CD8-positive, alpha-beta memory T cell (primary cell): ENCODE measurements at regions not wholly inside any gene's neighbourhood (a gene's known extent, or its start where the extent isn't known, plus 50 kb on each side); places are given as distances from the start of the nearest gene placed in this dataset.

Experiments used
- CTCF ChIA-PET: fragments of 350-600 bp; sonication (Branson Sonifier 250); formaldehyde crosslinking; loops from one replicate; lab custom pipeline; 2021; ENCODE audit warnings: antibody characterized with exemption; lab: Charles Lee
- POLR2A ChIA-PET: fragments of 350-600 bp; sonication (Branson Sonifier 250); formaldehyde crosslinking; loops from one replicate; lab custom pipeline; 2021; ENCODE audit warnings: antibody characterized with exemption; lab: Charles Lee
- DNase-seq, 5 donors: peaks; one replicate each; pipeline versions ENCODE4 v3.0.0 to v3.0.0-alpha.2; 2020 to 2022; ENCODE audit warnings: mixed read lengths in 1 of 5
- H3K27ac ChIP-seq: one replicate; pipeline ENCODE4 v1.7.0; 2013; ENCODE audit warnings: low read depth, mild to moderate bottlenecking, low read length, moderate library complexity
- H3K27me3 ChIP-seq: 2 replicates; pipeline ENCODE4 v1.7.0; 2013; ENCODE audit warnings: low read length, mild to moderate bottlenecking; ENCODE audit not compliant: insufficient read depth, poor library complexity, severe bottlenecking
- H3K36me3 ChIP-seq: 2 replicates; pipeline ENCODE4 v1.7.0; 2013; ENCODE audit warnings: mild to moderate bottlenecking, low read length, moderate library complexity; ENCODE audit not compliant: insufficient read depth
- H3K4me1 ChIP-seq: 2 replicates; pipeline ENCODE4 v1.7.0; 2013; ENCODE audit warnings: mild to moderate bottlenecking, low read length, moderate library complexity; ENCODE audit not compliant: insufficient read depth
- H3K4me3 ChIP-seq: 2 replicates; pipeline ENCODE4 v1.7.0; 2013; ENCODE audit warnings: mild to moderate bottlenecking, low read length
- H3K9me3 ChIP-seq: 2 replicates; pipeline ENCODE4 v1.7.0; 2013; ENCODE audit warnings: mild to moderate bottlenecking, low read length
- H3K27ac Mint-ChIP-seq, 8 donors: one replicate each; pipeline ENCODE4 v1.8.0; 2020 to 2021; ENCODE audit warnings: mixed read lengths in 8 of 8, mild to moderate bottlenecking in 6 of 8, inconsistent platforms in 3 of 8, moderate library complexity in 3 of 8
- H3K27me3 Mint-ChIP-seq, 2 donors: one replicate each; pipeline ENCODE4 v1.8.0; 2020 to 2021; ENCODE audit warnings: mixed read lengths in 2 of 2, mild to moderate bottlenecking in 1 of 2, moderate library complexity in 1 of 2
- H3K36me3 Mint-ChIP-seq, 3 donors: one replicate each; pipeline ENCODE4 v1.8.0; 2020 to 2021; ENCODE audit warnings: mixed read lengths in 3 of 3, inconsistent platforms in 1 of 3, mild to moderate bottlenecking in 1 of 3
- H3K4me1 Mint-ChIP-seq, 3 donors: one replicate each; pipeline ENCODE4 v1.8.0; 2020 to 2021; ENCODE audit warnings: mixed read lengths in 3 of 3, inconsistent platforms in 1 of 3, mild to moderate bottlenecking in 1 of 3
- H3K4me3 Mint-ChIP-seq, 7 donors: one replicate each; pipeline ENCODE4 v1.8.0; 2020 to 2021; ENCODE audit warnings: mixed read lengths in 7 of 7, mild to moderate bottlenecking in 6 of 7, moderate library complexity in 4 of 7, inconsistent platforms in 2 of 7
- H3K9me3 Mint-ChIP-seq, 5 donors: one replicate each; pipeline ENCODE4 v1.8.0; 2020 to 2022; ENCODE audit warnings: mixed read lengths in 5 of 5, mild to moderate bottlenecking in 3 of 5, moderate library complexity in 2 of 5, inconsistent platforms in 1 of 5

GRCh38 chrX:6898371-6898770, 249.1 kb upstream of the STS start:
- no peak for DNase-seq
- H3K4me1 ChIP-seq = no peaks in the 10 kb centered on the region
- no peaks in the 10 kb centered on the region for H3K4me1 Mint-ChIP-seq
- H3K27ac Mint-ChIP-seq = no peak overlapping the region
- no peaks in the 10 kb centered on the region for H3K9me3 ChIP-seq
- H3K27me3 Mint-ChIP-seq = no peaks in the 10 kb centered on the region
- H3K4me3 Mint-ChIP-seq = no peak overlapping the region
- H3K36me3 ChIP-seq = no peaks in the 10 kb centered on the region
- no peaks in the 10 kb centered on the region for H3K27me3 ChIP-seq
- no peak overlapping the region for H3K4me3 ChIP-seq
- peaks cover 0 to 11% (median 3%) of the 10 kb centered on the region in 5 donors for H3K9me3 Mint-ChIP-seq
- ChIA-PET CTCF (no interaction called here), POLR2A (no interaction called here)
- H3K27ac ChIP-seq = no peak overlapping the region
- H3K36me3 Mint-ChIP-seq = no peaks in the 10 kb centered on the region

- H3K9me3 ChIP-seq = no peaks in the 10 kb centered on the region
- DNase-seq = no peak
- Mint-ChIP-seq H3K27ac (no peak overlapping the region), H3K9me3 (peaks cover 0 to 25% (median 11%) of the 10 kb centered on the region in 5 donors), H3K36me3 (peaks cover 0 to 23% (median 0%) of the 10 kb centered on the region in 3 donors), H3K4me1 (no peaks in the 10 kb centered on the region), H3K27me3 (no peaks in the 10 kb centered on the region), H3K4me3 (no peak overlapping the region)
- no peak overlapping the region for H3K4me3 ChIP-seq
- no peak overlapping the region for H3K27ac ChIP-seq
- ChIA-PET CTCF (no interaction called here), POLR2A (no interaction called here)
- no peaks in the 10 kb centered on the region for H3K36me3 ChIP-seq
- H3K4me1 ChIP-seq = no peaks in the 10 kb centered on the region
- H3K27me3 ChIP-seq = no peaks in the 10 kb centered on the region
These were observed 256.1 kb upstream of the STS start for GRCh38 chrX:6891404-6891803.

GRCh38 chrX:6890544-6891261, 256.8 kb upstream of the STS start:
- Mint-ChIP-seq H3K9me3 (peaks cover 0 to 25% (median 11%) of the 10 kb centered on the region in 5 donors), H3K4me3 (no peak overlapping the region), H3K4me1 (no peaks in the 10 kb centered on the region), H3K27me3 (no peaks in the 10 kb centered on the region), H3K27ac (no peak overlapping the region), H3K36me3 (peaks cover 0 to 23% (median 0%) of the 10 kb centered on the region in 3 donors)
- no peak overlapping the region for H3K27ac ChIP-seq
- no peaks in the 10 kb centered on the region for H3K27me3 ChIP-seq
- no peaks in the 10 kb centered on the region for H3K4me1 ChIP-seq
- ChIA-PET POLR2A (no interaction called here), CTCF (no interaction called here)
- H3K36me3 ChIP-seq = no peaks in the 10 kb centered on the region
- H3K9me3 ChIP-seq = no peaks in the 10 kb centered on the region
- no peak for DNase-seq
- no peak overlapping the region for H3K4me3 ChIP-seq

- H3K27ac ChIP-seq = no peak overlapping the region
- no peaks in the 10 kb centered on the region for H3K9me3 ChIP-seq
- CTCF ChIA-PET = no interaction called here
- POLR2A ChIA-PET = no interaction called here
- H3K4me1 Mint-ChIP-seq = no peaks in the 10 kb centered on the region
- DNase-seq = no peak
- no peaks in the 10 kb centered on the region for H3K27me3 ChIP-seq
- H3K27ac Mint-ChIP-seq = no peak overlapping the region
- peaks cover 0 to 2% (median 0%) of the 10 kb centered on the region in 5 donors for H3K9me3 Mint-ChIP-seq
- no peak overlapping the region for H3K4me3 ChIP-seq
- H3K27me3 Mint-ChIP-seq = no peaks in the 10 kb centered on the region
- peaks cover 0 to 5% (median 0%) of the 10 kb centered on the region in 3 donors for H3K36me3 Mint-ChIP-seq
- H3K4me3 Mint-ChIP-seq = no peak overlapping the region
- H3K4me1 ChIP-seq = no peaks in the 10 kb centered on the region
- no peaks in the 10 kb centered on the region for H3K36me3 ChIP-seq
These were observed 261.6 kb upstream of the STS start for GRCh38 chrX:6885909-6886308.

GRCh38 chrX:6885396-6885795, 262.1 kb upstream of the STS start:
- Histone ChIP-seq H3K9me3 (no peaks in the 10 kb centered on the region), H3K4me1 (no peaks in the 10 kb centered on the region), H3K27ac (no peak overlapping the region), H3K36me3 (no peaks in the 10 kb centered on the region), H3K4me3 (no peak overlapping the region), H3K27me3 (no peaks in the 10 kb centered on the region)
- H3K4me3 Mint-ChIP-seq = no peak overlapping the region
- H3K27ac Mint-ChIP-seq = no peak overlapping the region
- H3K36me3 Mint-ChIP-seq = peaks cover 0 to 5% (median 0%) of the 10 kb centered on the region in 3 donors
- ChIA-PET POLR2A (no interaction called here), CTCF (no interaction called here)
- peaks cover 0 to 2% (median 0%) of the 10 kb centered on the region in 5 donors for H3K9me3 Mint-ChIP-seq
- no peaks in the 10 kb centered on the region for H3K4me1 Mint-ChIP-seq
- no peak for DNase-seq
- H3K27me3 Mint-ChIP-seq = no peaks in the 10 kb centered on the region

GRCh38 chrX:6861456-6861855, 286.1 kb upstream of the STS start:
- H3K27me3 Mint-ChIP-seq = no peaks in the 10 kb centered on the region
- CTCF ChIA-PET = no interaction called here
- POLR2A ChIA-PET = no interaction called here

GRCh38 chrX:6857749-6858148, 289.8 kb upstream of the STS start:
- H3K4me3 Mint-ChIP-seq = no peak overlapping the region
- H3K27ac Mint-ChIP-seq = no peak overlapping the region
- Histone ChIP-seq H3K4me3 (no peak overlapping the region), H3K36me3 (no peaks in the 10 kb centered on the region), H3K9me3 (no peaks in the 10 kb centered on the region), H3K27me3 (no peaks in the 10 kb centered on the region), H3K4me1 (no peaks in the 10 kb centered on the region), H3K27ac (no peak overlapping the region)
- DNase-seq = no peak
- ChIA-PET CTCF (no interaction called here), POLR2A (no interaction called here)
- no peaks in the 10 kb centered on the region for H3K4me1 Mint-ChIP-seq
- H3K27me3 Mint-ChIP-seq = no peaks in the 10 kb centered on the region
- H3K36me3 Mint-ChIP-seq = peaks cover 0 to 6% (median 0%) of the 10 kb centered on the region in 3 donors
- H3K9me3 Mint-ChIP-seq = peaks cover 3 to 27% (median 12%) of the 10 kb centered on the region in 5 donors

More at GRCh38 chrX:6861456-6861855, 286.1 kb upstream of the STS start:
- H3K36me3 ChIP-seq = no peaks in the 10 kb centered on the region
- H3K4me3 ChIP-seq = no peak overlapping the region
- Mint-ChIP-seq H3K9me3 (peaks cover 3 to 31% (median 16%) of the 10 kb centered on the region in 5 donors), H3K27ac (no peak overlapping the region), H3K36me3 (peaks cover 0 to 19% (median 0%) of the 10 kb centered on the region in 3 donors), H3K4me1 (no peaks in the 10 kb centered on the region), H3K4me3 (no peak overlapping the region)
- no peaks in the 10 kb centered on the region for H3K27me3 ChIP-seq
- H3K4me1 ChIP-seq = no peaks in the 10 kb centered on the region
- no peaks in the 10 kb centered on the region for H3K9me3 ChIP-seq
- no peak for DNase-seq
- no peak overlapping the region for H3K27ac ChIP-seq

- ChIA-PET CTCF (no interaction called here), POLR2A (no interaction called here)
- DNase-seq = no peak
- no peak overlapping the region for H3K27ac Mint-ChIP-seq
- no peaks in the 10 kb centered on the region for H3K27me3 Mint-ChIP-seq
- H3K9me3 ChIP-seq = no peaks in the 10 kb centered on the region
- H3K36me3 Mint-ChIP-seq = peaks cover 0 to 6% (median 0%) of the 10 kb centered on the region in 3 donors
- no peaks in the 10 kb centered on the region for H3K4me1 ChIP-seq
- no peaks in the 10 kb centered on the region for H3K27me3 ChIP-seq
- H3K27ac ChIP-seq = no peak overlapping the region
- H3K36me3 ChIP-seq = no peaks in the 10 kb centered on the region
- H3K9me3 Mint-ChIP-seq = peaks cover 3 to 26% (median 12%) of the 10 kb centered on the region in 5 donors
- H3K4me3 Mint-ChIP-seq = no peak overlapping the region
- H3K4me3 ChIP-seq = no peak overlapping the region
- no peaks in the 10 kb centered on the region for H3K4me1 Mint-ChIP-seq
These were observed 291.0 kb upstream of the STS start for GRCh38 chrX:6856471-6856870.
